ENCODE measurements at regions not wholly inside any gene's neighbourhood (a gene's known extent, or its start where the extent isn't known, plus 50 kb on each side); places are given as distances from the start of the nearest gene placed in this dataset.

DNA sequence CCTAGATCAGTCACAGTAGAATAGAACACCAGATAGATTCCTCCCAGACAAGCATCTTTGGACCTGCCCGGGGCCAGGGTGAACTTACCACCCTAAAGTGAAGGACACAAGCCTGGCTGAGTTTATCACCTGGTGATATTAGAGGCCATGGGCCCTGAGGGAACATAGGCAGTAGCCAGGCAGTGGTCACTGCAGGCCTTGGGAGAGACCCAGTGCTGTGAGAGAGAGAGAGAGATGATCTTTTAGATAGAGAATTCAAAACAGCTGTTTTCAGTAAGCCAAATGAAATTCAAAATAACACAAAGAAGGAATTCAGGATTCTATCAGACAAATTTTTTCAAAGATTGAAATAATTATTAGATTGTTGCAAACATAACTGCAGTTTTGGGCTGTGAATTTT lies 1679.9 kb downstream of the EFNB2 start:
- no peaks in the 10 kb centered on the region for H3K4me1 ChIP-seq
- TF ChIP-seq, protein P1, sequence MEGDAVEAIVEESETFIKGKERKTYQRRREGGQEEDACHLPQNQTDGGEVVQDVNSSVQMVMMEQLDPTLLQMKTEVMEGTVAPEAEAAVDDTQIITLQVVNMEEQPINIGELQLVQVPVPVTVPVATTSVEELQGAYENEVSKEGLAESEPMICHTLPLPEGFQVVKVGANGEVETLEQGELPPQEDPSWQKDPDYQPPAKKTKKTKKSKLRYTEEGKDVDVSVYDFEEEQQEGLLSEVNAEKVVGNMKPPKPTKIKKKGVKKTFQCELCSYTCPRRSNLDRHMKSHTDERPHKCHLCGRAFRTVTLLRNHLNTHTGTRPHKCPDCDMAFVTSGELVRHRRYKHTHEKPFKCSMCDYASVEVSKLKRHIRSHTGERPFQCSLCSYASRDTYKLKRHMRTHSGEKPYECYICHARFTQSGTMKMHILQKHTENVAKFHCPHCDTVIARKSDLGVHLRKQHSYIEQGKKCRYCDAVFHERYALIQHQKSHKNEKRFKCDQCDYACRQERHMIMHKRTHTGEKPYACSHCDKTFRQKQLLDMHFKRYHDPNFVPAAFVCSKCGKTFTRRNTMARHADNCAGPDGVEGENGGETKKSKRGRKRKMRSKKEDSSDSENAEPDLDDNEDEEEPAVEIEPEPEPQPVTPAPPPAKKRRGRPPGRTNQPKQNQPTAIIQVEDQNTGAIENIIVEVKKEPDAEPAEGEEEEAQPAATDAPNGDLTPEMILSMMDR (IDR thresholded peaks at IDR 0.05; ENCODE audit: borderline replicate concordance) = no peak
- intact Hi-C loops (cut with micrococcal nuclease) = no loop called here

DNA sequence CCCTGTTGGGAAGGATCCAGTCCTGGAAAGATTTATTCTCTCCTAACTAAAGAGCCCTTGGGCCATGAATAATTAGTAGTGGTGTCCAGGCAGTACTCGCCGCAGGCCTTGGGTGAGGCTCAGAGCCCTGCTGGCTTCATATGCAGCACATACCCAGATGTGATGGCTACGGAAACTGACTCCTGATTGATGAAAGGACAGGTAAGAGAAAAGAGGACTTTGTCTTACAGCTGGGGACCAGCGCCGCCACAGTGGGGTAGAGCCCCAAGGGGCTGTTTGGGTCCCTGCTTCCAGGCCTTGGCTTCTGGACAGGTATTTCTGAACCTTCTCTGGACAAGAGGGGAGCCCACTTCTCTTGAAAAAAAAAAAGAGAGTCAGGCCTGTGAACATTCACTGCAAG lies 1680.8 kb downstream of the EFNB2 start:
- peaks cover 12% of the 10 kb centered on the region for H3K9me3 ChIP-seq (replicated peaks)
- no peaks in the 10 kb centered on the region for H3K36me3 ChIP-seq
- no peak overlapping the region for H3K4me3 ChIP-seq
- TF ChIP-seq, protein P1 (IDR thresholded peaks at IDR 0.05; ENCODE audit: borderline replicate concordance) = no peak
- intact Hi-C loops (cut with micrococcal nuclease) = no loop called here
- no peak for DNase-seq
- no peak overlapping the region for H3K27ac ChIP-seq (replicated peaks)
- H3K27me3 ChIP-seq (ENCODE audit: low read depth) = no peaks in the 10 kb centered on the region
- H3K4me1 ChIP-seq = no peaks in the 10 kb centered on the region

More for the DNA sequence above, 1679.9 kb downstream of the EFNB2 start:
- no peak overlapping the region for H3K27ac ChIP-seq (replicated peaks)
- no peaks in the 10 kb centered on the region for H3K36me3 ChIP-seq
- H3K9me3 ChIP-seq (replicated peaks) = peaks cover 12% of the 10 kb centered on the region
- no peaks in the 10 kb centered on the region for H3K27me3 ChIP-seq (ENCODE audit: low read depth)
- no peak overlapping the region for H3K4me3 ChIP-seq
- no peak for DNase-seq

DNA sequence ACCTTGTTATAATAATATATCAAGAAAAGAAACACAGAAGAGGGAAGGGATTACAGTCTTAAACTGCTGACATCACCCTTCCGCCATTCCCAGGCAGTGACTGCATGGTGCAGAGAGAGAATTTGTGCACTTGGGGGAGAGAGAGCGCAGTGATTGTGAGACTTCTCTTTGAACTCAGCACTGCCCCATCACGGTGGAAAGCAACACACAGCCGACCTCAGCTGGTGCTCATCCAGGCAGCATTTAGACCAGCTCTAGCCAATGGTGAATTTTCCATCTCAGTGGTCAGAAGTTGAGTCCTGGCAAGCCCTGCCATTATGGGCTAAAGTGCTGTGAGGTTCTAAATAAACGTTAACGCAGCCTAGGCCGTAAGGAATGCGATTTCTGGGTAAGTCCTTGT lies 1681.5 kb downstream of the EFNB2 start:
- Histone ChIP-seq H3K9me3 (replicated peaks) (peaks cover 12% of the 10 kb centered on the region), H3K4me3 (no peak overlapping the region), H3K4me1 (no peaks in the 10 kb centered on the region), H3K27me3 (ENCODE audit: low read depth) (no peaks in the 10 kb centered on the region), H3K27ac (replicated peaks) (no peak overlapping the region), H3K36me3 (no peaks in the 10 kb centered on the region)
- intact Hi-C loops (cut with micrococcal nuclease) = no loop called here
- TF ChIP-seq, protein P1 (IDR thresholded peaks at IDR 0.05; ENCODE audit: borderline replicate concordance) = no peak
- DNase-seq = no peak

DNA sequence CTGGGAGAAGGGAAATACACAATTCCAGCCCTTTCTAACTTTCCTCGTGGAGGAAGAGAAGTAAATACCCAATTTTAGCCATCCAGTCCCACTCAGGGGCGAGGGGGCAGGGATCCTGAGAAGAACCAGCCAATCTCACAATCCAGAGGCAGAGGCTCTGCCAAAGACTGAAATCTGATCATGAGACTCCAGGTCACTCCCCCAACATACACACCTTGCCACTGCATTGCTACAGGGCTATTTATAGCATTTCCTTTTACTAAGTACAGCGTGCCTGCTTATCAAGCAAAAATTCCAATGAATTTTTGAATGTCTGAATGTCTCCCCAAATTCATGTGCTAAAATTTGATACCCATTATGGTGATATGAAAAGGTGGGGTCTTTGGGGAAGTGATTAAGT lies 1687.5 kb downstream of the EFNB2 start:
- TF ChIP-seq, protein P1 (IDR thresholded peaks at IDR 0.05; ENCODE audit: borderline replicate concordance) = no peak
- no peak overlapping the region for H3K4me3 ChIP-seq
- H3K27me3 ChIP-seq (ENCODE audit: low read depth) = no peaks in the 10 kb centered on the region
- no peaks in the 10 kb centered on the region for H3K4me1 ChIP-seq
- peaks cover 9% of the 10 kb centered on the region for H3K9me3 ChIP-seq (replicated peaks)
- intact Hi-C loops (cut with micrococcal nuclease) = no loop called here
- no peak for DNase-seq
- H3K27ac ChIP-seq (replicated peaks) = no peak overlapping the region
- no peaks in the 10 kb centered on the region for H3K36me3 ChIP-seq

DNA sequence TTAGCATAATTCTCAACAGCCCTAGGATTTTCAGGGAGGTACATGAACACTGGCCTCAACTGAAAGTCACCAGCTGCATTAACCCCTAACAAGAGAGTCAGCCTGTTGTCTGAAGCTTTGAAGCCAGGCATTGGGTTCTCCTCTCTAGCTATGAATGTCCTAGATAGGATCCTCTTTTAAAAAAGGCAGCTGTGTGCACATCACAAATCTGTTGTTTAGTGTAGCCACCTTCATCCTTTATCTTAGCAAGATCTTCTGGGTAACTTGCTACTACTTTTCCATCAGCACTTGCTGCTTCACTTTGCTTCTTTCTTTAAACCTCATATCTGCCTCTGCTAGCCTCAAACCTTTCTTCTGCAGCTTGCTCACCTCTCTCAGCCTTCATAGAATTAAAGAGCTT lies 1692.1 kb downstream of the EFNB2 start:
- no peak for DNase-seq
- Histone ChIP-seq H3K4me1 (no peaks in the 10 kb centered on the region), H3K27me3 (ENCODE audit: low read depth) (no peaks in the 10 kb centered on the region), H3K36me3 (no peaks in the 10 kb centered on the region), H3K4me3 (no peak overlapping the region), H3K27ac (replicated peaks) (no peak overlapping the region), H3K9me3 (replicated peaks) (no peaks in the 10 kb centered on the region)
- TF ChIP-seq, protein P1 (IDR thresholded peaks at IDR 0.05; ENCODE audit: borderline replicate concordance) = no peak
- intact Hi-C loops (cut with micrococcal nuclease) = no loop called here

DNA sequence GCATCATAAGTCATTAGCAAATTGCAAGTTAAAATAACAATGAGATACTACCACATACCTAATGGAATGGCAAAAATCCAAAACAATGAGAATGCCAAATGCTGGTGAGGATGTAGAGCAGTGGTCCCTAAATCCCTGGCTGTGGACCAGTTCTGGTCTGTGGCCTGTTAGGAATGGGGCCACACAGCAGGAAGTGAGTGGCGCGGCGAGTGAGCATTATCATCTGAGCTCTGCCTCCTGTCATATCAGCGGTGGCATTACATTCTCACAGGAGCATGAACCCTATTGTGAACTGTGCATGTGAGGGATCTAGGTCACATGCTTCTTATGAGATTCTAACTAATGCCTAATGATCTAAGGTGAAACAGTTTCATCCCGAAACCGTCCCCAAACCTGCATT lies 1694.4 kb downstream of the EFNB2 start:
- no peak for DNase-seq
- no peaks in the 10 kb centered on the region for H3K36me3 ChIP-seq
- intact Hi-C loops (cut with micrococcal nuclease) = no loop called here
- H3K27ac ChIP-seq (replicated peaks) = no peak overlapping the region
- peaks cover 4% of the 10 kb centered on the region for H3K9me3 ChIP-seq (replicated peaks)
- no peak overlapping the region for H3K4me3 ChIP-seq
- H3K4me1 ChIP-seq = no peaks in the 10 kb centered on the region
- no peaks in the 10 kb centered on the region for H3K27me3 ChIP-seq (ENCODE audit: low read depth)
- TF ChIP-seq, protein P1 (IDR thresholded peaks at IDR 0.05; ENCODE audit: borderline replicate concordance) = no peak
